Psoas muscle (tissue), 7 donors: ENCODE measurements at regions not wholly inside any gene's neighbourhood (a gene's known extent, or its start where the extent isn't known, plus 50 kb on each side); places are given as distances from the start of the nearest gene placed in this dataset.

Experiments used
- ATAC-seq, 4 donors: fragments of 200-7000 bp; cut with Tn5 transposase; one replicate each; pipeline ENCODE4 v1.9.1; 2020; ENCODE audit warnings: moderate library complexity in 3 of 4, mild to moderate bottlenecking in 2 of 4
- DNase-seq, 2 donors: peaks; one replicate each; pipeline ENCODE4 v3.0.0-alpha.2; 2020
- H3K27ac ChIP-seq: fragments of 200-600 bp; one replicate; pipeline ENCODE4 v1.8.0; 2022
- H3K27me3 ChIP-seq, 3 donors: fragments of 200-600 bp in 1 of 3; one replicate each; pipeline versions ENCODE4 v1.6.1 to v1.8.0; 2013 to 2022; ENCODE audit warnings: low read length in 2 of 3, mild to moderate bottlenecking in 2 of 3, moderate library complexity in 1 of 3; ENCODE audit not compliant: insufficient read depth in 3 of 3
- H3K36me3 ChIP-seq, 2 donors: fragments of 200-600 bp in 1 of 2; one replicate each; pipeline versions ENCODE4 v1.6.1 to v1.8.0; 2013 to 2022; ENCODE audit warnings: low read depth in 1 of 2, mild to moderate bottlenecking in 1 of 2, moderate library complexity in 1 of 2; ENCODE audit not compliant: insufficient read depth in 1 of 2
- H3K4me1 ChIP-seq: fragments of 200-600 bp; one replicate; pipeline ENCODE4 v1.8.0; 2022
- H3K4me3 ChIP-seq: fragments of 200-600 bp; one replicate; pipeline ENCODE4 v1.8.0; 2022; ENCODE audit warnings: mild to moderate bottlenecking
- H3K9me3 ChIP-seq: fragments of 200-600 bp; one replicate; pipeline ENCODE4 v1.8.0; 2022
- CTCF ChIP-seq: fragments of 200-600 bp; IDR thresholded peaks from one replicate; pipeline ENCODE4 v1.8.0; 2022; ENCODE audit warnings: antibody characterized with exemption
- WGBS, 3 donors: extraction: QIAGEN DNeasy Blood & Tissue Kit; methylation state at CpG; one replicate each; pipeline versions ENCODE4 v1.1.6 to v1.1.7; 2013; 5-methylcytosine and 5-hydroxymethylcytosine counted together
- intact Hi-C, 2 donors: fragments of 100-400 bp; cut with DNase I; formaldehyde crosslinking; loops; one replicate each; pipeline versions ENCODE4 v1.11.0 to v1.14.2; 2022
- donor health status: healthy with polysubstance abuse.
- donor health status: DM: no; HTN: no; CAD: no; lungs with moderate emphysema.
- donor health status: Bipolar disorder and iron deficiency.
- donor health status: healthy.
- donor health status: DM: yes; HTN: yes; CAD: no.
- donor health status: DM: no; HTN: no; CAD: no.
- donor health status: DM: yes; HTN: yes; CAD: no.

GRCh38 chr13:48890391-48890790 is 85.3 kb upstream of the FNDC3A start:
- ATAC-seq (no peak), DNase-seq (no peak)
- no peaks in the 10 kb centered on the region for H3K4me1 ChIP-seq
- intact Hi-C loops = no loop called here
- TF ChIP-seq CTCF = no peak
- no peak overlapping the region for H3K4me3 ChIP-seq
- H3K27ac ChIP-seq = no peak overlapping the region
- no peaks in the 10 kb centered on the region for H3K36me3 ChIP-seq
- H3K27me3 ChIP-seq = no peaks in the 10 kb centered on the region
- WGBS, 3 donors = 61 to 65% (median 64%) methylated on average over 3 of the region's 3 CpGs
- no peaks in the 10 kb centered on the region for H3K9me3 ChIP-seq

GRCh38 chr13:48891586-48891985 is 84.1 kb upstream of the FNDC3A start:
- DNase-seq = no peak
- Histone ChIP-seq H3K36me3 (no peaks in the 10 kb centered on the region), H3K27ac (no peak overlapping the region), H3K4me1 (no peaks in the 10 kb centered on the region), H3K4me3 (no peak overlapping the region), H3K27me3 (no peaks in the 10 kb centered on the region), H3K9me3 (no peaks in the 10 kb centered on the region)
- 70 to 76% (median 73%) methylated on average over 3 of the region's 3 CpGs for whole genome bisulfite sequencing, 3 donors
- no peak for TF ChIP-seq CTCF
- intact Hi-C loops = no loop called here
- no peak for ATAC-seq

- H3K4me3 ChIP-seq = no peak overlapping the region
- no peaks in the 10 kb centered on the region for H3K4me1 ChIP-seq
- intact Hi-C loops = no loop called here
- TF ChIP-seq CTCF = no peak
- H3K27me3 ChIP-seq = no peaks in the 10 kb centered on the region
- 63 to 71% (median 68%) methylated on average over 2 of the region's 2 CpGs for WGBS, 3 donors
- DNase-seq (no peak), ATAC-seq (no peak)
- no peaks in the 10 kb centered on the region for H3K9me3 ChIP-seq
- H3K36me3 ChIP-seq = no peaks in the 10 kb centered on the region
- H3K27ac ChIP-seq = no peak overlapping the region
These were observed 83.5 kb upstream of the FNDC3A start for GRCh38 chr13:48892053-48892687.

- intact Hi-C loops = no loop called here
- no peaks in the 10 kb centered on the region for H3K36me3 ChIP-seq
- no peak overlapping the region for H3K27ac ChIP-seq
- ATAC-seq (no peak), DNase-seq (no peak)
- no peaks in the 10 kb centered on the region for H3K4me1 ChIP-seq
- no peak overlapping the region for H3K4me3 ChIP-seq
- no peaks in the 10 kb centered on the region for H3K9me3 ChIP-seq
- 79 to 86% (median 82%) methylated on average over 3 of the region's 3 CpGs for WGBS, 3 donors
- TF ChIP-seq CTCF = no peak
- no peaks in the 10 kb centered on the region for H3K27me3 ChIP-seq
These were observed 83.0 kb upstream of the FNDC3A start for GRCh38 chr13:48892688-48893075.

GRCh38 chr13:48896312-48896711 is 79.4 kb upstream of the FNDC3A start:
- no peak for TF ChIP-seq CTCF
- DNase-seq (no peak), ATAC-seq (no peak)
- intact Hi-C loops = no loop called here
- Histone ChIP-seq H3K27ac (no peak overlapping the region), H3K27me3 (peaks cover 0 to 13% (median 5%) of the 10 kb centered on the region in 3 donors), H3K9me3 (no peaks in the 10 kb centered on the region), H3K4me1 (no peaks in the 10 kb centered on the region), H3K4me3 (no peak overlapping the region), H3K36me3 (no peaks in the 10 kb centered on the region)
